Stimulated activated CD4-positive, alpha-beta T cell treated with anti-CD3 and anti-CD28 coated beads, Interleukin-4, amount 100 ng/mL, for 48 hours (primary cell): ENCODE measurements at regions not wholly inside any gene's neighbourhood (a gene's known extent, or its start where the extent isn't known, plus 50 kb on each side); places are given as distances from the start of the nearest gene placed in this dataset.
"Not testable (repeated sequence)": the region's sequence is repeated elsewhere in the genome, so short reads cannot be mapped to it uniquely, and the experiment has no call there.

Source experiments
- DNase-seq, 2 donors: peaks; one replicate each; pipeline ENCODE4 v3.0.0-alpha.2; 2020; ENCODE audit warnings: low read depth in 2 of 2

GRCh38 chr5:163261647-163262269, 175.6 kb upstream of the CCNG1 start:
- no peak for DNase-seq

- DNase-seq, result not testable (repeated sequence)
Measured at GRCh38 chr5:163266249-163266648, 171.1 kb upstream of the CCNG1 start.

- DNase-seq, result no peak
Measured at GRCh38 chr5:163269624-163270023, 167.8 kb upstream of the CCNG1 start.

- DNase-seq, result no peak
Measured at GRCh38 chr5:163276466-163276865, 160.9 kb upstream of the CCNG1 start.

- DNase-seq, result not testable (repeated sequence)
Measured at GRCh38 chr5:163280897-163281296, 156.5 kb upstream of the CCNG1 start.

GRCh38 chr5:163281512-163281911, 155.9 kb upstream of the CCNG1 start:
- no peak for DNase-seq

GRCh38 chr5:163293836-163294235, 143.6 kb upstream of the CCNG1 start:
- no peak for DNase-seq

- no peak for DNase-seq
Measured at GRCh38 chr5:163303718-163304117, 133.7 kb upstream of the CCNG1 start.

- DNase-seq, result no peak
Measured at GRCh38 chr5:163305655-163306054, 131.7 kb upstream of the CCNG1 start.

GRCh38 chr5:163306421-163306820, 131.0 kb upstream of the CCNG1 start:
- DNase-seq, result no peak

GRCh38 chr5:163309914-163310313, 127.5 kb upstream of the CCNG1 start:
- no peak for DNase-seq

- no peak for DNase-seq
Measured at GRCh38 chr5:163310997-163311396, 126.4 kb upstream of the CCNG1 start.

GRCh38 chr5:163312598-163312997, 124.8 kb upstream of the CCNG1 start:
- DNase-seq, result no peak

- not testable (repeated sequence) for DNase-seq
Measured at GRCh38 chr5:163313049-163313448, 124.3 kb upstream of the CCNG1 start.

- DNase-seq, result not testable (repeated sequence)
Measured at GRCh38 chr5:163316374-163316773, 121.0 kb upstream of the CCNG1 start.

- no peak for DNase-seq
Measured at GRCh38 chr5:163318707-163319106, 118.7 kb upstream of the CCNG1 start.

GRCh38 chr5:163321511-163321910, 115.9 kb upstream of the CCNG1 start:
- DNase-seq, result no peak

- DNase-seq, result no peak
Measured at GRCh38 chr5:163330723-163331668, 106.4 kb upstream of the CCNG1 start.

- not testable (repeated sequence) for DNase-seq
Measured at GRCh38 chr5:163336074-163336473, 101.3 kb upstream of the CCNG1 start.

GRCh38 chr5:163339148-163339547, 98.2 kb upstream of the CCNG1 start:
- no peak for DNase-seq

GRCh38 chr5:163340378-163340777, 97.0 kb upstream of the CCNG1 start:
- DNase-seq, result not testable (repeated sequence)

GRCh38 chr5:163342306-163342705, 95.1 kb upstream of the CCNG1 start:
- DNase-seq, result no peak

- no peak for DNase-seq
Measured at GRCh38 chr5:163345216-163345615, 92.2 kb upstream of the CCNG1 start.
